Osteocyte (in vitro differentiated cells): ENCODE measurements at regions not wholly inside any gene's neighbourhood (a gene's known extent, or its start where the extent isn't known, plus 50 kb on each side); places are given as distances from the start of the nearest gene placed in this dataset.

Experiments used
- DNase-seq: peaks from one replicate; pipeline ENCODE4 v3.0.0; 2021; ENCODE audit warnings: mixed read lengths; ENCODE audit not compliant: unreplicated experiment; ENCODE audit errors: extremely low spot score
- H3K27ac Mint-ChIP-seq: one replicate; pipeline ENCODE4 v1.8.0; 2021; ENCODE audit warnings: mild to moderate bottlenecking, mixed read lengths; ENCODE audit not compliant: unreplicated experiment
- H3K27me3 Mint-ChIP-seq: one replicate; pipeline ENCODE4 v1.8.0; 2021; ENCODE audit warnings: mixed read lengths; ENCODE audit not compliant: unreplicated experiment
- H3K36me3 Mint-ChIP-seq: one replicate; pipeline ENCODE4 v1.8.0; 2021; ENCODE audit warnings: mixed read lengths; ENCODE audit not compliant: unreplicated experiment
- H3K4me1 Mint-ChIP-seq: one replicate; pipeline ENCODE4 v1.8.0; 2021; ENCODE audit warnings: mixed read lengths; ENCODE audit not compliant: unreplicated experiment
- H3K4me3 Mint-ChIP-seq: one replicate; pipeline ENCODE4 v1.8.0; 2021; ENCODE audit warnings: mild to moderate bottlenecking, moderate library complexity, mixed read lengths; ENCODE audit not compliant: unreplicated experiment
- H3K9me3 Mint-ChIP-seq: one replicate; pipeline ENCODE4 v1.8.0; 2021; ENCODE audit warnings: mixed read lengths; ENCODE audit not compliant: unreplicated experiment
- TF ChIP-seq, protein P1 (sequence below): fragments of 200-600 bp; sonication (generic); IDR thresholded peaks from 2 replicates; pipeline ENCODE4 v1.5.0; 2021; ENCODE audit warnings: antibody characterized with exemption, mild to moderate bottlenecking, moderate library complexity

DNA sequence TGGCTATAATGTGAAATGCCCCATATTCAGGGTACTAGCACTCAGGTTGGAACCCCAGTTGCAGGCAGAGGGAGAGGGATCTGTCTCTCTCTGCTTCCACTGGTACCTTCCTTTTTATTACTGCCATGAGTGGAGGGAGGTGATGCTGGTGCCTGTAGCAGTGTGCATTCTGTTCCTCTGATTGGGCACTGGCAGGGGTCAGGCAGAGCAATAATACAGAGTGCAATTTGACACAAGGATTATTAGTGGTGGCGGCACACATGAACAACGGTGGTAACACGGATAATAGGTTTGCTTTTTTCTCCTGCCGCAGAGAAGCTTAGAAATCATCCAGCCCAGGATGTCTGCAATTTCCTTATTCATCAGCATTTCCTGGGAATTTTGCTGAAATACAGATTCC is 525.7 kb downstream of the SLC4A3 start:
- no peak for DNase-seq
- no peaks in the 10 kb centered on the region for H3K27me3 Mint-ChIP-seq
- H3K36me3 Mint-ChIP-seq, result no peaks in the 10 kb centered on the region
- H3K4me1 Mint-ChIP-seq, result no peaks in the 10 kb centered on the region
- H3K4me3 Mint-ChIP-seq, result no peak overlapping the region
- H3K27ac Mint-ChIP-seq, result no peak overlapping the region
- TF ChIP-seq, protein P1, sequence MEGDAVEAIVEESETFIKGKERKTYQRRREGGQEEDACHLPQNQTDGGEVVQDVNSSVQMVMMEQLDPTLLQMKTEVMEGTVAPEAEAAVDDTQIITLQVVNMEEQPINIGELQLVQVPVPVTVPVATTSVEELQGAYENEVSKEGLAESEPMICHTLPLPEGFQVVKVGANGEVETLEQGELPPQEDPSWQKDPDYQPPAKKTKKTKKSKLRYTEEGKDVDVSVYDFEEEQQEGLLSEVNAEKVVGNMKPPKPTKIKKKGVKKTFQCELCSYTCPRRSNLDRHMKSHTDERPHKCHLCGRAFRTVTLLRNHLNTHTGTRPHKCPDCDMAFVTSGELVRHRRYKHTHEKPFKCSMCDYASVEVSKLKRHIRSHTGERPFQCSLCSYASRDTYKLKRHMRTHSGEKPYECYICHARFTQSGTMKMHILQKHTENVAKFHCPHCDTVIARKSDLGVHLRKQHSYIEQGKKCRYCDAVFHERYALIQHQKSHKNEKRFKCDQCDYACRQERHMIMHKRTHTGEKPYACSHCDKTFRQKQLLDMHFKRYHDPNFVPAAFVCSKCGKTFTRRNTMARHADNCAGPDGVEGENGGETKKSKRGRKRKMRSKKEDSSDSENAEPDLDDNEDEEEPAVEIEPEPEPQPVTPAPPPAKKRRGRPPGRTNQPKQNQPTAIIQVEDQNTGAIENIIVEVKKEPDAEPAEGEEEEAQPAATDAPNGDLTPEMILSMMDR, result no peak
- no peaks in the 10 kb centered on the region for H3K9me3 Mint-ChIP-seq

DNA sequence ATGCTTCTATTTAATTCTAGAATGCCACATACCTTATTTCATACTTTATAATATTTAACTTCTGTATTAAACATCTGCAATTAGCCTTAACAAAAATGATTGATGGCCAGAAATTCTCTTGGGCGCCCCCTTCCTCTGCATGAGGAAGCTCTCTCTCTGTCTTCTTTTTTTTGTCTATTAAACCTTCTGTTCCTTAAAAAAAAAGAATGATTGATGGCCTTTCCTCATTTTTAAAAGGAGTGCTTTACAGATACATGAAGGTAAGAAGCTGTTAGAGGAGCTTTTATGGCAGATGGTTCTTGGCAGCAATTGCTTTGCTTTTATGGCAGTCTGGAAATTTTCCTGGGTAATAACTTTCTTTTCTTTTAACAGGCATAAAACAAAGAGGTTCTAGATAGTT is 526.9 kb downstream of the SLC4A3 start:
- no peaks in the 10 kb centered on the region for H3K9me3 Mint-ChIP-seq
- H3K4me1 Mint-ChIP-seq, result no peaks in the 10 kb centered on the region
- no peaks in the 10 kb centered on the region for H3K36me3 Mint-ChIP-seq
- H3K27me3 Mint-ChIP-seq, result no peaks in the 10 kb centered on the region
- TF ChIP-seq, protein P1, result peak; percentile 31
- DNase-seq, result no peak
- no peak overlapping the region for H3K27ac Mint-ChIP-seq
- H3K4me3 Mint-ChIP-seq, result no peak overlapping the region

DNA sequence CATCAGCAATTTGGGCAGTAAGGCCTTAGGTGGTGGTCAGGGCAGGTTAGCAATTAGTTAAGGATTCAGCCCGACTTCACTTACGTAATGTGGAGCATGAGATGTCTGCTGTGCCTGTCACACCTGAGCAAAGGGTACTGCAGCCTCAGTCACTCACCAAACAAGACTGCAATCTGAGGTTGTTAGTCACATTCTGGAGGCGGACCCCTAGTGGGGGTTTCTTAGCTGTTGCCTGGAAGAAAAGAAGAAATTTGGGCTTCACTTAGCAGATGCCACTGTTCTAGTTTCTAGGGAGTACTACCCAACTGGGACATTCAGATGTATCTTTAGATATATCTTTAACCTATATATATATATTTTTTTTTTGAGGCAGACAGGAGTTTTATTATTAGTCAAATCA is 529.9 kb downstream of the SLC4A3 start:
- Mint-ChIP-seq H3K9me3 (peaks cover 9% of the 10 kb centered on the region), H3K36me3 (no peaks in the 10 kb centered on the region), H3K4me1 (peaks cover 3% of the 10 kb centered on the region), H3K27ac (no peak overlapping the region), H3K4me3 (no peak overlapping the region), H3K27me3 (no peaks in the 10 kb centered on the region)
- TF ChIP-seq, protein P1, result no peak
- DNase-seq, result no peak

DNA sequence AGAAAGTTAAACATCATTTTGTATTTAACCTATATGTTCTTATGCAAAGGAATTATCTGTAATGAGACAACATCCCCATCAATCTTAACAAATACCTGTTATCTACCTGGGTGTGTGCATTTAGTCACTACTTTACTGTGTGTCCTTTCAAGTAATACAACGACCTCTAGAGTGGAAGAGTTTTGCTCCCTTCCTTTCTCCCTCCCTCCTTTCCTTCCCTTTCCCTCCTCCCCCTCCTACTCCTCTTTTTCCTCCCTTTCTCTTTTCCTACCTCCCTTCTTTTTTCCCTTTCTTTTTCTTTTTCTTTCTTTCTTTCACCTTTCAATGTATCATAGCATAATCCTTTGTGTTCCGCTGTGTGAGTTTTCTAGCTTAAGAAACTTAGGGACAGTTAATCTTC is 532.3 kb downstream of the SLC4A3 start:
- no peaks in the 10 kb centered on the region for H3K36me3 Mint-ChIP-seq
- H3K4me1 Mint-ChIP-seq, result peaks cover 7% of the 10 kb centered on the region
- TF ChIP-seq, protein P1, result no peak
- peaks cover 9% of the 10 kb centered on the region for H3K9me3 Mint-ChIP-seq
- DNase-seq, result no peak
- H3K27me3 Mint-ChIP-seq, result no peaks in the 10 kb centered on the region
- no peak overlapping the region for H3K27ac Mint-ChIP-seq
- no peak overlapping the region for H3K4me3 Mint-ChIP-seq

DNA sequence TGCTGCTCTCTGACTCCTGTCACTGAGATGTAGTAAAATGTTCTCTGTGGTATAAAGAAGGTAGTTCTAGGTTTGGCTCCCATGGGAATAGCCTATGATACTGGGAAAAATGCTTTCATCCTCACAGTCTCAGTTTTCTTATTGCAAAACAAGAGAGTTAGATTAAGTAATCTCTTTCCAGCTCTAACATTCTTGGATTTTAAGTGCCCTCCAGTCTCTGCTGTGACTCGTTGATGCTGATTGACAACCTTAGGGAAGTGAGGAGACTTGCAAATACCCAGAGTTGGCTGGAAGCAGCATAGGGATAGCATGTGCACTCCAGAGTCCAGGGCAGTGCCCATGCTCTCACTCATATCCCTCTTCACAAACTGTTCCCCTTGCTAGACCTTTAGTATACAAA is 534.9 kb downstream of the SLC4A3 start:
- DNase-seq, result no peak
- no peaks in the 10 kb centered on the region for H3K27me3 Mint-ChIP-seq
- H3K4me1 Mint-ChIP-seq, result peaks cover 7% of the 10 kb centered on the region
- H3K4me3 Mint-ChIP-seq, result no peak overlapping the region
- TF ChIP-seq, protein P1, result no peak
- no peak overlapping the region for H3K27ac Mint-ChIP-seq
- H3K9me3 Mint-ChIP-seq, result peaks cover 9% of the 10 kb centered on the region
- no peaks in the 10 kb centered on the region for H3K36me3 Mint-ChIP-seq
